Hepatocyte (in vitro differentiated cells): ENCODE measurements at regions not wholly inside any gene's neighbourhood (a gene's known extent, or its start where the extent isn't known, plus 50 kb on each side); places are given as distances from the start of the nearest gene placed in this dataset.

Source experiments
- CTCF ChIP-seq: fragments of 200-600 bp; sonication (generic); IDR thresholded peaks from 2 replicates; pipeline ENCODE4 v1.5.1; 2016; ENCODE audit warnings: antibody characterized with exemption, mild to moderate bottlenecking; ENCODE audit not compliant: poor library complexity
- EZH2 ChIP-seq: fragments of 200-600 bp; sonication (generic); IDR thresholded peaks from 2 replicates; pipeline ENCODE4 v1.6.1; 2016; ENCODE audit warnings: antibody characterized with exemption, mild to moderate bottlenecking, borderline replicate concordance

GRCh38 chrX:65902011-65902410 lies 137.9 kb downstream of the VSIG4 start:
- TF ChIP-seq CTCF: no peak
- TF ChIP-seq EZH2: no peak
